ENCODE measurements at regions not wholly inside any gene's neighbourhood (a gene's known extent, or its start where the extent isn't known, plus 50 kb on each side); places are given as distances from the start of the nearest gene placed in this dataset.
"Not testable (repeated sequence)": the region's sequence is repeated elsewhere in the genome, so short reads cannot be mapped to it uniquely, and the experiment has no call there.

GRCh38 chr5:12625667-12626263 is 721.5 kb upstream of the CTNND2 start:
- H3K27me3 Mint-ChIP-seq = no peaks in the 10 kb centered on the region
- ATAC-seq (replicated peaks) (no peak), DNase-seq (no peak)
- no peaks in the 10 kb centered on the region for H3K9me3 Mint-ChIP-seq
- H3K4me3 Mint-ChIP-seq = no peak overlapping the region
- H3K36me3 Mint-ChIP-seq = no peaks in the 10 kb centered on the region
- no peaks in the 10 kb centered on the region for H3K4me1 Mint-ChIP-seq
- no peak overlapping the region for H3K27ac Mint-ChIP-seq

- ATAC-seq (replicated peaks) (no peak), DNase-seq (no peak)
- Mint-ChIP-seq H3K4me3 (no peak overlapping the region), H3K4me1 (no peaks in the 10 kb centered on the region), H3K27me3 (no peaks in the 10 kb centered on the region), H3K27ac (no peak overlapping the region), H3K36me3 (no peaks in the 10 kb centered on the region), H3K9me3 (no peaks in the 10 kb centered on the region)
Measured at GRCh38 chr5:12624776-12625560, 720.7 kb upstream of the CTNND2 start.

- ATAC-seq (replicated peaks) = no peak
Measured at GRCh38 chr5:12623408-12623807, 719.2 kb upstream of the CTNND2 start.

DNA sequence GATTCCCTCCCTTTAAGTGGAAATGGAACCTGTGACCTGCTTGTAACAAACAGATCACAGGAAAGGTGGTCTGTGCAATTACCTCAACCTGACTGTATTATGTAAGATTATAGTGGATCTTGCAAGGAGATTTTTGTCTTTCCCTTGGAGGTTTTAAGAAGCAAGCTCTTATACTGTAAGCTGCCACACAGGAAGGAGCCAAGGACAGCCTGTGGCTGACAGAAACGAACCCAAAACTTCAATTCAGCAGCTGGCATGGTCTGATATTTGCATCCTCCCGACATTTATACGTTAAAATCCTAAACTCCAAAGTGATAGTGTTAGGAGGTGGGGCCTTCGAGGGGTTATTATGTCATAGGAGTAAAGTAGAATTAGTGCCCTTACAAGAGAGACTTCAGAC is 711.8 kb upstream of the CTNND2 start:
- ATAC-seq (replicated peaks) = peak in 1 of 2 donors; percentile 5
- Mint-ChIP-seq H3K27me3 (no peaks in the 10 kb centered on the region), H3K9me3 (peaks cover 17 to 19% of the 10 kb centered on the region in 2 donors), H3K36me3 (no peaks in the 10 kb centered on the region), H3K4me3 (no peak overlapping the region), H3K4me1 (no peaks in the 10 kb centered on the region), H3K27ac (no peak overlapping the region)
- no peak for DNase-seq

More at GRCh38 chr5:12623408-12623807, 719.2 kb upstream of the CTNND2 start:
- no peaks in the 10 kb centered on the region for H3K4me1 Mint-ChIP-seq
- H3K27me3 Mint-ChIP-seq = no peaks in the 10 kb centered on the region
- DNase-seq = no peak
- no peaks in the 10 kb centered on the region for H3K9me3 Mint-ChIP-seq
- H3K36me3 Mint-ChIP-seq = no peaks in the 10 kb centered on the region
- H3K27ac Mint-ChIP-seq = no peak overlapping the region
- H3K4me3 Mint-ChIP-seq = no peak overlapping the region

GRCh38 chr5:12615141-12615820 is 711.0 kb upstream of the CTNND2 start:
- peaks cover 20% of the 10 kb centered on the region in 2 donors for H3K9me3 Mint-ChIP-seq
- no peaks in the 10 kb centered on the region for H3K27me3 Mint-ChIP-seq
- no peaks in the 10 kb centered on the region for H3K36me3 Mint-ChIP-seq
- DNase-seq (no peak), ATAC-seq (replicated peaks) (no peak)
- H3K4me1 Mint-ChIP-seq = no peaks in the 10 kb centered on the region
- no peak overlapping the region for H3K4me3 Mint-ChIP-seq
- no peak overlapping the region for H3K27ac Mint-ChIP-seq

DNA sequence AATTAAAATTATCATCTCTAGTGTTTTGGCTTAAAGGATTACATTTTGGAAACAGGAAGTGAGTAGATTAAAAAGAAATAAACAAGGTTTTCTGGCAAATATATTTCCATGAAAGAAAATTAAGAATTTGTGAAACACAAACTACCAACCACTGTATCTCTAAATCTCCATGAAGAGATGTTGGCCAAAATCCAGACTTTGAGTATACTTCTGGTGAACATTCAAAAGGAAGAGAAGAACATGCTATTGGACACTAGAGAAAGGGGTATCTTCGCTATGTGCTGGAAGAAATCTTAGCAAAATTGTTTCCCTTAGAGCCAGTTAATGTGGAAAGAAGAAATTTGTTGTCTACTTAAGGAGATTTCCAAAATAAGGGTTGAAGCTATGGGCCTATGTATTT is 710.4 kb upstream of the CTNND2 start:
- Mint-ChIP-seq H3K27ac (no peak overlapping the region), H3K36me3 (no peaks in the 10 kb centered on the region), H3K9me3 (peaks cover 20 to 21% of the 10 kb centered on the region in 2 donors), H3K4me1 (no peaks in the 10 kb centered on the region), H3K27me3 (no peaks in the 10 kb centered on the region), H3K4me3 (no peak overlapping the region)
- DNase-seq (no peak), ATAC-seq (replicated peaks) (no peak)

- H3K27me3 Mint-ChIP-seq = no peaks in the 10 kb centered on the region
- H3K4me1 Mint-ChIP-seq = no peaks in the 10 kb centered on the region
- H3K27ac Mint-ChIP-seq = no peak overlapping the region
- peaks cover 15 to 24% of the 10 kb centered on the region in 2 donors for H3K9me3 Mint-ChIP-seq
- H3K4me3 Mint-ChIP-seq = no peak overlapping the region
- H3K36me3 Mint-ChIP-seq = no peaks in the 10 kb centered on the region
- DNase-seq (no peak), ATAC-seq (replicated peaks) (no peak)
Measured at GRCh38 chr5:12611132-12611531, 706.9 kb upstream of the CTNND2 start.

DNA sequence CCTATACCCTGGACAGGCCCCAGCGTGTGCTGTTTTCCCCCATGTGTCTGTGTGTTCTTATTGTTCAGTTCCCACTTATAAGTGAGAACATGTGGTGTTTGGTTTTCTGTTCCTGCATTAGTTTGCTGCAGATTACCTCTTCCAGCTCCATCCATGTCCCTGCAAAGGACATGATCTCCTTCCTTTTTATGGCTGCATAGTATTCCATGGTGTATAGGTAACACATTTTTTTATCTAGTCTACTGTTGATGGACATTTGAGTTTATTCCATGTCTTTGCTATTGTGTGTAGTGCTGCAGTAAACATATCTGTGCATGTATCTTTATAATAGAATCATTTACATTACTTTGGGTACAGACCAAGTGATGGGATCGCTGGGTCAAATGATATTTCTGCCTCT is 703.6 kb upstream of the CTNND2 start:
- not testable (repeated sequence) for DNase-seq; H3K4me1 Mint-ChIP-seq; H3K27ac Mint-ChIP-seq; H3K4me3 Mint-ChIP-seq; H3K27me3 Mint-ChIP-seq; H3K36me3 Mint-ChIP-seq; ATAC-seq (replicated peaks)
- H3K9me3 Mint-ChIP-seq = peaks cover 14 to 18% of the 10 kb centered on the region in 2 donors

GRCh38 chr5:12592228-12592627 is 688.0 kb upstream of the CTNND2 start:
- Mint-ChIP-seq H3K36me3 (no peaks in the 10 kb centered on the region), H3K9me3 (peaks cover 0 to 2% of the 10 kb centered on the region in 2 donors), H3K27ac (no peak overlapping the region), H3K4me1 (no peaks in the 10 kb centered on the region), H3K4me3 (no peak overlapping the region), H3K27me3 (no peaks in the 10 kb centered on the region)
- ATAC-seq (replicated peaks) (no peak), DNase-seq (no peak)

- peaks cover 0 to 3% of the 10 kb centered on the region in 2 donors for H3K9me3 Mint-ChIP-seq
- H3K36me3 Mint-ChIP-seq = no peaks in the 10 kb centered on the region
- no peaks in the 10 kb centered on the region for H3K27me3 Mint-ChIP-seq
- no peaks in the 10 kb centered on the region for H3K4me1 Mint-ChIP-seq
- DNase-seq (no peak), ATAC-seq (replicated peaks) (no peak)
- H3K27ac Mint-ChIP-seq = no peak overlapping the region
- H3K4me3 Mint-ChIP-seq = no peak overlapping the region
Measured at GRCh38 chr5:12586406-12586805, 682.2 kb upstream of the CTNND2 start.

- not testable (repeated sequence) for H3K27me3 Mint-ChIP-seq; H3K9me3 Mint-ChIP-seq; H3K27ac Mint-ChIP-seq; H3K36me3 Mint-ChIP-seq; DNase-seq; H3K4me1 Mint-ChIP-seq; H3K4me3 Mint-ChIP-seq; ATAC-seq (replicated peaks)
Measured at GRCh38 chr5:12578803-12579202, 674.6 kb upstream of the CTNND2 start.

DNA sequence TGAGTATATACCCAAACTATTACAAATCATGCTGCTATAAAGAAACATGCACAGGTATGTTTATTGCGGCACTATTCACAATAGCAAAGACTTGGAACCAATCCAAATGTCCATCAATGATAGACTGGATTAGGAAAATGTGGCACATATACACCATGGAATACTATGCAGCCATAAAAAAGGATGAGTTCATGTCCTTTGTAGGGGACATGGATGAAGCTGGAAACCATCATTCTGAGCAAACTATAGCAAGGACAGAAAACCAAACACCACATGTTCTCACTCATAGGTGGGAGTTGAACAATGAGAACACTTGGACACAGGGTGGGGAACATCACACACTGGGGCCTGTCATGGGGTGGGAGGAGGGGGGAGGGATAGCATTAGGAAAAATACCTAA is 672.7 kb upstream of the CTNND2 start:
- H3K4me3 Mint-ChIP-seq; H3K9me3 Mint-ChIP-seq; ATAC-seq (replicated peaks); H3K27ac Mint-ChIP-seq; H3K27me3 Mint-ChIP-seq; DNase-seq; H3K36me3 Mint-ChIP-seq; H3K4me1 Mint-ChIP-seq: not testable (repeated sequence)

GRCh38 chr5:12574298-12575093 is 670.2 kb upstream of the CTNND2 start:
- not testable (repeated sequence) for H3K9me3 Mint-ChIP-seq; H3K4me3 Mint-ChIP-seq; DNase-seq; H3K27ac Mint-ChIP-seq; H3K4me1 Mint-ChIP-seq; ATAC-seq (replicated peaks); H3K27me3 Mint-ChIP-seq; H3K36me3 Mint-ChIP-seq

GRCh38 chr5:12573916-12574297 is 669.7 kb upstream of the CTNND2 start:
- H3K36me3 Mint-ChIP-seq, H3K4me3 Mint-ChIP-seq: not testable (repeated sequence)

More at GRCh38 chr5:12573916-12574297, 669.7 kb upstream of the CTNND2 start:
- H3K9me3 Mint-ChIP-seq; H3K27me3 Mint-ChIP-seq; ATAC-seq (replicated peaks); H3K4me1 Mint-ChIP-seq; DNase-seq; H3K27ac Mint-ChIP-seq: not testable (repeated sequence)
